HG02973 (cell line): ENCODE measurements at regions not wholly inside any gene's neighbourhood (a gene's known extent, or its start where the extent isn't known, plus 50 kb on each side); places are given as distances from the start of the nearest gene placed in this dataset.

Source experiments
- ATAC-seq: cut with Tn5 transposase; IDR thresholded peaks from one replicate; pipeline ENCODE4 v1.9.1; 2021; ENCODE audit warnings: moderate library complexity; ENCODE audit not compliant: unreplicated experiment

DNA sequence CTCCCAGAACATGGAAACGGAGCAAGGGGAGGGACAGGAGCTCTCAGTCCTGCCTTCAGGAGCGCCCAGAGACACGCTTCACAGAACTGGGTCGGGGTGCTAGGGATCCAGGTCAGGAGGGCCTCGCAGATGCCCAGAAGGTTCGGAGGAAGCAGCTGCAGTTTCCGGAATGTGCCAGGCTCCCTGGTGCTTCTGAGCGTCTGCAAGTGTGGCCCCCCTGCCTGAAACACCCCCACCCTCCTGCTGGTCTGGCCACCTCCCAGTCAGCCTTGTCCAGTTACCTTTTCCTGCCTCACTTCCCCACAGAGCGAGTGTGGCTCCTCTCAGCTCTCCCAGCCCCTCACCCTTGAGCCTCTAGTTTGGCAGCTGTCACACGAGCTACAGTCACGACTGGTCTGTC lies 88.3 kb upstream of the TAF1B start:
- no peak for ATAC-seq

DNA sequence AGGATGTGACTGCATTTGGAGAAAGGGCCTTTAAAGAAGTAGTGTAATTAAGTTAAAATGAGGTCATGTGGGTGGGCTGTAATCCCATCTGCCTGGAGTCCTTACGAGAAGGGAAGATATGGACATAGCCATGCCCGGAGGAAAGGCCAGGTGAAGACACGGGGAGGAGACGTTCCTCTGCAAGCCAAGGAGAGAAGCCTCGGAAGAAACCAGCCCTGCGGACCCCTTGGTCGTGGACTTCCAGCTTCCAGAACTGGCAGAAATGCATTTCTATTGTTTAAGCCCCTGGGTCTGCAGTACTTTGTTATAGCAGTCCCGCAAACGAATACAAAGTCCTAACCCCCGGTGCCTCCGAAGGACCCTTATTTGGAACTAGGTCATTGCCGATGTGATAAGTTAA lies 87.6 kb upstream of the TAF1B start:
- no peak for ATAC-seq

DNA sequence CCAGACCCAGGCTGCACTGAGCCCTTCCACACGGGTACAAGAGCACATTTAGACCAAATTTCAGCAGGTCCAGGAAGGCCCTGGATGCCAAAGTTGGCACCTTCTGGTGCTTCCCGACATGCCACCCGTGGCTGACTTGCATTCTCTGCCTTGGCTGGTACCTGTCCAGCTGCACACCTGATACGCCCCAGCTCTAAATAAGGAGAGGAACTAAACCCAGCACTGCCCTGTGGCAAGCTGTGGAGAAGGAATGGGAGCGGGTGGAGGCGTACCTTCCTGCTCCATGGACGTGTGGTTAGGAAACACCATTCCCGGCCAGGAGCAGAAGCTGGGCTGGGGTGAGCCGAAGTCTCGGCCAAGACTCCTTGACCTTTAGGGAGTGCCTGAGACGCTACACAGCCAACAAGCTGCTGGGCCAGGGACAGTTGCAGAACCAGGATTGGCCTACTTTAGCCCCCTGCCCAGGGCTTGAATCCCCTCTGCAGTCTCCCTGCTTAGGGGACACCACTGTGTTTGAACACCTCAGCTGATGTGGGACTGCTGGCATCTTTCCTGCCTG lies 86.5 kb upstream of the TAF1B start:
- no peak for ATAC-seq

DNA sequence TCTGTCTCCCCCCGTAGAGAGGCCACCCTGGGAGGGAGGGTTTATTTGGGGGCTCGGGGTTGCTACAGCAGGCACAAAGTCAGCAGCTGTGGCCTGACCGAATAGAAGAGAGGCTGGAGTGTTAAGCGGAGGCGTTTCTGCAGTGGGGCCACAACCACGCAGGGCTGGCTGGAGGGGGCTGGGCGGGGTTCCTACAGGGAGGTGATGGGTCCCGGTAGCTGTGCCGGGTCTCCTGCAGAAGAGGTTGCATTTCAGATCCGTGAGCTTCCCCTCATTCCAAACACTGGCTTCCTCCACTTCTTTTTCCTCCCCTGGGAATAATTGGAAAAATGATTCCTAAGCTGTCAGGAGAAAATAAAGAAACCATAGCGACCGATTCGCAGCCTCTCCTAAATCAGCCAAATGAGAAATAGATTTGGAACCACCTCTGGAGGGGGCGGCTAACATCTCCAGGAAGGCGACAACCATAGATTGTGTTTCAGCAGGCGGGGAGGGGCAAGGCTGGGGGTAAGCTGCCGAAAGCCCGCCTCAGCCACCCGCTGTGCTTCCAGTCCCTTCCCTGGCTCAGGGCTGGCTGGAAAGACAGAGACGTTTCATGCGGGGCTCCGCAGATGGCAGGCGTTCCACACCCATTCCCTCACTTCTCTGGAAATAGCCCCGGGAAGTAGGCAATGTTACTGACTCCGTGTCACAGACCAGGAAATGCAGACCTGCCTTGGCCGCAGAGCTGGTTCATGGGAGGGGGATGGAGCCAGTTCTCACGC lies 85.6 kb upstream of the TAF1B start:
- no peak for ATAC-seq

DNA sequence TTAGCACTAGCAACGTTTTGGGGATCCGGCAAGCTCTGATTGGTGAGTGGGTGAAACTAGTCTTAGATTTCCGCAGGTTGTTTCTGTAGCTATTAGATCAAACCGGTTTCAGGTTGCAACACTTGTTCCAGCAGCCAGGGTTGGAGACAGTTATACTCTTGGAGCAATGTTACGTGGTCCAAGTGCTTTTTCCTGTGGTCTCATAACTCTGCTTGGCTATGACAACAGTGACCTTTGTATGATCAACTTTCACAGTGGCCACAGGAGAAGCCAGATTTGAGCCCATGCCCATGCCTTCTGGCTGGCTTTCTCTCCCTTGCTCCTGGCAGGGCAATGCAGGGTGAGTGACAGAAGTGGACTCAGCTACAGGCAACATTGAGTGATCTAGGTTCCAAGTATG lies 84.5 kb upstream of the TAF1B start:
- ATAC-seq, result no peak

DNA sequence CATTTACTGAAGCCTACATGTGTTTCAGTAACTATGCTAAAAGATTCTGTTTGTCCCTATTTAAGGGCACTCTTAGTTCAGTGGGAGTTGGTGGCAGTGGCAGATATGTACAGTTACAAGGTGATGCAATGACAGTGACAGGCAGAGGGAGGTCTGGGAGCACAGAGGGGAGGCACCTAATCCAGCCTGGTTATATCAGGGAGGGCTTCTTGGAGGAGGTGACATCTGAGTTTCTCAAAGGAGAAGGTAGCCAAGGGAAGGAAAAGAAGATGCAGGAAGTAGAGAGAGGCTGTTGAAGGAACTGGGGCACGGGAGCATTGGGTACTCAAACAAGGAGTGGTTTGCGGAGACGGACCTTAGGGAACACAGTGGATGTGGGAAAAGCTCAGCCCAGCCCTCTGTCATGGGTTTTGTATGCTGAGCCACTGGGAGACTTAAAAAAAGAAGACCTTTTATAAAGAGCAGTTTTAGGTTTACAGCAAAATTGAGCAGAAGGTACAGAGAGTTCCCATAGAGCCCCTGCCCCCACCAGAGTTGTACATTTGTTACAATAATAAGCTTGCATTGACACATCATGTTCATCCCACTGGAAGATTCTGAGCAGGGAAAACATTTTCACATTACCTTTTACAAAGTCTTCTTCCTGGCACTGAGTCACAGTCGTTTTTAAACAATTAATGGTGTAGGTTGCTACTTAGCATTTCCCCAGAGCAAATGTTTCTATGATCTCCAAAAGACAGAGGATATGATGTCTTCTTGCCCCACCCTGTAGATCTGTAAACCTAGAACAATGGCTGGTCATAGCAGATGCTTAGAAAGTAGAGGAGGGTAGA lies 83.0 kb upstream of the TAF1B start:
- ATAC-seq, result no peak

DNA sequence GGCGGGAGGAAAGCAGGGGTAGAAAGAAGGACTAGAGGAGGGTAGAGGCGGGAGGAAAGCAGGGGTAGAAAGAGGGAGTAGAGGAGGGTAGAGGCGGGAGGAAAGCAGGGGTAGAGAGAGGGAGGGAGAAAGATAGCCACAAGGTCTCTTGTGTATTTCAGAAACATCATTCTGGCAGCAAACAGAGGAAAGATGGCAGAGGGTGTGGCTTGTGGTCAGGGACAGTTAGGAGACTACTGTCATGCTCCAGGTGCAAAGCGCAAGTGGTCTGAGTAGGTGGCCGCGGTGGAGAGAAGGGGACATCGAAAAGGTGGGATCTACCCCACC lies 82.4 kb upstream of the TAF1B start:
- ATAC-seq, result no peak

DNA sequence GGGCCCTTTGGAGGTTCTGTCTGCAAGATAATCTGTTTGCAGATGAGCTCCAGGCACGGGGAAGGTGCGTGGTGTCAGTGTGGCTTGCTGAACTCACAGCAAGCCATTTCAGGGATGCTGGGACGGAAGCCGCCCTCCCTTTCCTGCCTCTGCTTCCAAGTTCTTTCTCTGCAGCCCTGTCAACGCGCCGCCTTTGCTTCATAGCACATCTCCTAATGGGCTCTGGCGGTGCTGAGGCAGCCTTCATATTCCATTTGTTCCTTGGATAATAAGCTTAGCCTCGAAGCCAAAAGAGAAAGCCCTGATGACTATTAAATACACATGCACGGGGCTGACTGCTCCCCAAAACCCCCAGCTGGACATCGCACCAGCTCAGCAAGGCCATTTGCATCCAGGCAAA lies 81.7 kb upstream of the TAF1B start:
- no peak for ATAC-seq

DNA sequence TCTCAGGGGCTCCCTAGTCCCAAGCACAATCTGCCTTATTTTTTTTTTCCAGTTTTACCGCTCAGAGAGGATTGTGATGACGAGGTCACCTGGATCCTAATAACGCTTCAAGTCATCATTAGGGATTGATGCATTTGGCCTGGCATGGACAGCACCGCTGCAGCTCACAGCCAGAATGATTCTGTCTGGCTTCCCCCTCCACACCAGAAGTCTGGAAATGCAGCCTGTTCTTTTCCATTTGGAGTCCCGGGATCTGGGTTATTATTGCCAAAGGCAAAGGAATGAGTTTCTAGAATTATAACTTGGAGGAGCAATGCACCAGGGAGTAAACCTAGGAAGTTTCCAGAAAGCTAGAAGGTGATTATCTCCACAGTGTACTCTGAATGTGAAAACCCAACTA lies 81.1 kb upstream of the TAF1B start:
- no peak for ATAC-seq

DNA sequence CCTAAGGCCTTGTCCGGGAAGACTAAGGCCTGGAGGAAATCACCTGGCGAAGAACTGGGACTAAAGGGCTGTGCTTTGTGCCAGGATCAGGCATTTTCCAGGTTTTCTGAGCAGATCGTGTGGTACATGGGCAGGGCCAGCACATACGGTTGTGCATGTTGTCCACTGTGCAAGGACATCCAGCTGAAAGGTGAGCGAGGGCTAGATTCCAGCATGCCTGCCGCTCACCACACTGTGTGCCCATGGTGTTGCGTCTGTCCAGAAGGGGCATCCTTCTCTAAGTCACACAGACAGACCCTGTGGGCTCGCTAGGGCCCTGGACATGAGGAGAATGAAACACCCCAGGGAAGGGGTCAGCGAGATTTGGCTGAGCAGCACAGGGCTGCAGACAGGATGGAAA lies 80.3 kb upstream of the TAF1B start:
- ATAC-seq, result no peak

DNA sequence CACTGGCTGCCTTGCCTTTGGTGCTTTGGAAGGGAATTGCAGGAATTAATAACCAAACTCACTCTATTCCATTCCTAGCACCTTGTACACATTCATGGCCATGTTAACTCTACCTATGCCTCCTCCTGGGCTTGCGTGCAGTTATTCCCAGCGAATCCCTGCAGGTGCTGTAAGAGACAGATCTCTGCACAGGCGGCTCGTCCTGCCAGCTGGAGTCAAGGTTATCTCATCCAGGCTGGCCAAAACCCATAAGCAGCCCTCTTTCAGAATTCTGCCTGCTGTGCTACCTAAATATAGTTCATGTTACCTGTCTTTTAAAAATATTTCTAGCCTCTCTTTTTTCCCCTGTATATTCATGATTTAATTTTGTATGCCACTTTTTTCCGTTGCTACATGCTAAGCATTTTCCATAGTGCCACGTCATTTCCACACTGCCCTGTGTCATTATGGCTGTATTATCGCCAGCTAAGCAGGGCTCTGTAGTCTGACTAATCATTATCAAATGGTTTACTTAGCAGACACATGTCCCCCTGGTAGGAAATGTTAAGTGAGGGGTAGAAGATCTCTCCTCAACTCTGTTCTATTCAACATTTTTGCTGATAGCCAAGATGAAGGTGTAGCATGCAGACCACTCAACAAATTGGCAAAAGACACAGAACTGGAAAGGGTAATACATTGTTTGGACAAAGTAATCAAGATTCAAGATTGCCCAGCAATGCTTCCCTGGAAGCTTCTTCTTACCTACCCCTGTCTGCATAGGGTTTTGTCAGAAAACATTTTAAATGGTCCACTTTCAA lies 79.7 kb upstream of the TAF1B start:
- ATAC-seq, result no peak

DNA sequence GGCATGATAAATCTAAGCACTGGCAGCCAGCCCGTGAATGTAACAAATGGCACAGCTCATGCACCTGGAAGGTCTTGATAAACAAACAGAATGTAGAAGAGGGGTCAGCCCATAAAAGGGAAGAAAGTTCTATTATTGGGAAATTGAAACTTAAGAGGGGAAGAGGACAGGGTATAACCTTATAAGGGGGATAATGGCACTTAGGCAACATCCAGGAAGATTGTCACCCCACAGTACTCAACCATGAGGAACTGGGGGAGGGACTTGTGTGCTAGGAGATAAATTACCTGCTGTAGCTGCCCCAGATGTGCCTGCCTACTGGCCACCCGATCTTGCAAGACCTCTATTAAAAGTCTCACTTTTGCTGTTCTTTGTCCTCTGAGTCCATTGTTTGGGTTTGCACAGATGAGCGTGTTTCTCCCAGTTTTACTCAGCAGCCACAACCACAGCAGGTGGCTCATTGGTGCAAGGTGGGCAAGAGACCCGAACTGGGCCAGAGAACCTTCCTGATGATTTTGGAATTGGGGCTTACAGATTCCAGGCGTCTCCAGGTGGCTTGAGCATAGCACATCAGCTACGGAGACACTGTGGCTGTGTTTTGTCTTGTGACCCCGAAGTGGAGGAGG lies 79.0 kb upstream of the TAF1B start:
- ATAC-seq, result no peak

DNA sequence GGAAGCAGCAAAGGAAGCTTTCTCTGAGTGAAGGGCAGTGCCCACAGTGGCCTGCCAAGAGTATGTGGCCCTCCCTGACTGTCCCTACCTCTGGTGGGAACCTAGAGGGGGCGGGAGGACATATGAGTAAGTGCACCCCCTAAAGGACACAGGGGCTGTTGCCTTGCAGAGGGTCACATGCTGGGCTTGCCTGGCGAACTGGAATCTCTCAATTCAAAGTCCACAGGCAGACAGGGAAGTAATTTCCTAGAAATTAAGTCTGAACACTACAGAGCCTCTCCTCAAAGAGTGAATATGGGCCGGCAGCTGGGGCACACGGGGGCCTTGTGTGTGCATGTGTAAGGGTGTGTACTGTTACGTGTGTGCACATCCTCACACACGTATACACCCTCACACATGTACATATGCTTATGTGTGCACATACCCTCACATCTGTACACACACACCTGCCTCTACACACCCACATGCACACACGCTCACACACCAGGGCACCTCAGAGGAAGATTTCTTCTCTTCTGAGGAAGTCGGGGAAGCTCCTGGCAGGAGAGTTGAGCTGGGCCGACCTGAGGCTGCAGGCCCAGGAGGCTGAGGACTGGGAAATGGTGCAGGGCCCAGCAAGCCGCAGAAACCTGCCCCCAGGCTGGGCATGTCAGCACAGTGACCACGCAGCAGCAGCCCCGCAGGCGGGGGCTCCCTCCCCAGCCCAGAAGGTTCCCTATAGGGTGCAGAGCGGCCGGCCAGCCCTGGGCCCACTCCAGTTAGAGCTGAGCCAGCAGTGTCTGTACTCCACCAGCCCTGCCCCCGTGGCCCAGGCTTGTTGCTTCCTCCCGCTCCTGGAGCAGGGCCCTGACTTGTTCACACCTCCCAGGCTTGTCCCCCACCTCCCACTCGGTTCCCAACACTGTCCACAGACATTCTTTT lies 77.4 kb upstream of the TAF1B start:
- ATAC-seq, result no peak

DNA sequence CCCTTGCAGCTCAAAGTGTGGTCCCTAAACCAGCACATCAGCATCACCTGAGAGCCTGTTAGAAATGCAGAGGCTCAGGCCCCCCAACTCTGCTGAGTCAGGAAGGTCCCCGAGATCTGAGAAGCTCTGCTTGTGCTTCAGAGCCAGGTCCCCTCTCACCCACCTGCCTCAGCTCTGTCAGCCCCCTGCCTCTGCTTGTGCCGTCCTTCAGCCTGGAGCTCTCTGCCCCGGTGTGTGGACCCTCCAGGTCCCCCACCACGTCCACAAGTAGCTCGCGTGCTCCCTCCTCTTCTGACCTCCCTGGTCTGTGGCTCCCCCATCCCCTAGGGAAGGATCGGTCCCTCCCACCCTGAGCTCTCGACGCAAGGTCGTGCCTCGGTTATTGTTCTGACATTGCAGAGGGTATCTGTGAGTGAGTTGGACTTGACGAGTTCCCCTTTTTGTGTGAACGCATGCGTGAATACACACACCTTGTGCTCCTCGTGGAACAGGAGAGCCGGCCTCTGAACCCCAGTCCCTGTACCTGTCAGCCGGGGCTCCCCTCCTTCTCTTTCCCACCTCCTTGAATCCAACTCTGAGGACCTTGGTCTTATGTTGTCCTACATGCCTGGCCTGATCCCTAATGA lies 75.5 kb upstream of the TAF1B start:
- no peak for ATAC-seq

DNA sequence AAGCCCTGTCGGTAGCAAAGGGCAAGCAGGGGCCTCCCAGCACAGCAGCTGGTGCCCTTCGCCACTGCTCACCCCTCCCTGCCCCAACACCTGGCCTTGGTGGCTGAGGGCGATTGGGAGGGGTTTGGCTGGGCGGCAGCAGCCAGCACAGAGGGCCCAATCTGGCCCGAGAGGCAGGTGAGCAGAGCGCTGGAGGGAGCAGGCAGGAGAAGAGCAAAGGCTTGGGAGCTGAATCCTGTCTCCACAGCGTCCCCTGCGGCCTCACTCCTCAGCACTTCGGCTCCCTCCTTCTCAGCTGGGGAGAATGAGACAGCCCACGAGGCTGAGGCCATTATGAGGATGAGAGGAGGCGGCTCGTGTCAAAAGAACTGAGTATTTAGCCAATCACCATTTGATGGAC lies 74.9 kb upstream of the TAF1B start:
- no peak for ATAC-seq

DNA sequence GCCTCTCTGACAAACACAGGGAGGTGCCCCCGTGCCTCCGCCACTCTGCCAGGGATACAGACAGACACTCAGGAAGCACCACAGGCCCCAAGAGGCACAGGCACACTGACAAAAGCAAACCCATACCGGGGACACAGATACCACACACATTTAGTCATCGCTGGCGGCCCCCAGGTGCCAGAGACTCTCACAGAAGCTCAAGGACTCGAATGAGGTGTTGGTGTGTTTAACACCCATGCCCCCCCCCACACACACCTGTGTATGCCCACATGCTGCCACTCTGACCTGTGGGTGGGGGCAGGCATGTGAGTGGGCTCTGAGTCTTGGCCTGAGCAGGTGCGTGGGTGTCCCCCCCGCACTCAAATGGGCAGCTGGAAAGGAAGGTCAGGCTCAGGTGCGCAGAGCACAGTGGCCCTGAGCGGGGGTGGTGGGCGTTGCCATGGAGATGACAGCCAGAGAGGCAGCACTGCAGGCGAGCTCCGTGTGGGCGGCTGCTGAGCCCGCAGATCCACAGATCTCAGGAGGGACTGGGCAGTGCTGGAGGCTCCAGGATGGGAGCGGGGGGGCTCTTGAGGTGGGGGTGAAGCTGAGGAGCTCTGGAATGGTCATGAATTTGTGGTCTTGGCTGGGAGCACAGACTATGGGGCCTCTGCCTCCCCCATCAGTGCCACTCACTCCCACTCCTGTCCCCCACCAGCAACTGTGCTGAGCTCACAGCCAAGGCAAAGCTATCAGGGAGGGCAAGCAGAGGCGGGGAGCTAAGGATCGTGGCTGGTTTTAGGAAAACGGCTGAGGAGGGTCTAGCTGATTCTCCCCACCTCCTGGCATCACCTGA lies 73.9 kb upstream of the TAF1B start:
- no peak for ATAC-seq

DNA sequence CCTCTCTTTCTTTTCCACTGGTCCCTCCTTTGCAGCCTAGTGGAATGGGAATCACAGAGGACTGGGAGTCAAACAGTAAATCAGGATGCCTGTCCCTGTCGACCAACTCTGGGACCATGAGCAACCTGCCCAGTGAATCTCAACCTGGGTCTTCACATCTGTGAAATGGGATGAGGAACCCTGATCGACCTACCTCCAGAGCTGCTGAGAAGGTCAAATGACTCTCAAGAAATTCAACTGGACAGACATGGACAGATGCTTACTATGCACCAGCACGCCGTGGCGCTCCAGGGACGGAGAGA lies 73.3 kb upstream of the TAF1B start:
- ATAC-seq, result no peak

DNA sequence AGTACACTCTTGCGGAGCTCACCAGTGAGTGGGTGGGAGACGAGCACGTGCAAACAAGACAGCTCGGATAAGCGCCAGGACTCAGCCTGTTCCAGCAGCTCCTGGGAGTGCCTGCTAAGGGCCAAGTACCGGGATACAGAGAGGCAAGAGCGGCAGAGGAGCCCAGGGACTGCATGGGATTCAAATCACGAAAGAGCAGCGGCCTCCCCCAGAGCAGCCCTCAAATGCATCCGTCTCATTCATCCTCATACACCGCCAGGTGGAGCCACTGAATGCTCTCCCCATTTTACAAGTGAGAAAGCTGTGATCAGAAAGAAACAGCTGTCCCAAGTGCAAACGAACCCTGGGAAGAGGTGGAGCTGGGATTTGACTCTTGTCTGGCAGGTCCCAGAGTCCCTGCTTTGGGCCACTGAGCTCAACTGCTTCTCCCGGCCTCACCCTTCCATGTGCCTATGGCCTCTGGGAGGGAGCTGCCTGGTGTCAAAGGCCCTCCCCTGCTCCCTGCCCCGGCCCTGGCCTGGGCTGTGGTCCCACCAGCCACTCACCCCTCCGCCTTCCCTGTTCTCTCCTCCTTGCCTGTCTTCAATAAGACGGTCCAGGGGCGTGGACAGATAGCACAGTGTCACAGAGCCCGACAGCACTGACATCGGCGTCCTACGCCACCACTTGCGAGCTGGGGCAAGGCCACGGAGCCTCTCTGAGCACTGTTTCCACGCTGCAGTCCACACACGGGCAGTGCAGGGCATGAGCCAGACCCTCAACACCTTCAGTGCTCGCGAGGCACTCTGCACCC lies 72.8 kb upstream of the TAF1B start:
- ATAC-seq, result no peak
